ENCODE measurements at regions not wholly inside any gene's neighbourhood (a gene's known extent, or its start where the extent isn't known, plus 50 kb on each side); places are given as distances from the start of the nearest gene placed in this dataset.

GRCh38 chr10:76681153-76681552, 956.5 kb downstream of the KCNMA1 start (continued):
- TF ChIP-seq CHD7 (IDR thresholded peaks at IDR 0.05; ENCODE audit: insufficient replicate concordance, low read length) (no peak), JUN (IDR thresholded peaks at IDR 0.05; ENCODE audit: low read depth, low read length) (no peak), EZH2 (IDR thresholded peaks at IDR 0.05; ENCODE audit: low read depth, low read length, severe bottlenecking) (no peak), HDAC2 (IDR thresholded peaks at IDR 0.05; ENCODE audit: borderline replicate concordance in 1 of 2, low read depth in 2 of 2, low read length in 2 of 2) (no peak), MAFK (IDR thresholded peaks at IDR 0.05; ENCODE audit: low read depth, low read length) (no peak), YY1 (IDR thresholded peaks at IDR 0.05; ENCODE audit: low read depth, low read length) (no peak), TAF1 (IDR thresholded peaks at IDR 0.05; ENCODE audit: low read depth, low read length) (no peak), GTF2F1 (IDR thresholded peaks at IDR 0.05; ENCODE audit: borderline replicate concordance, low read depth, low read length) (no peak), ATF3 (IDR thresholded peaks at IDR 0.05; ENCODE audit: insufficient read depth, low read depth, low read length) (no peak), TBP (IDR thresholded peaks at IDR 0.05; ENCODE audit: low read depth, low read length) (no peak), SIRT6 (IDR thresholded peaks at IDR 0.05; ENCODE audit: low read length) (no peak), RBBP5 (IDR thresholded peaks at IDR 0.05; ENCODE audit: borderline replicate concordance, low read depth, low read length) (no peak)
